GM18861 (cell line): ENCODE measurements at regions not wholly inside any gene's neighbourhood (a gene's known extent, or its start where the extent isn't known, plus 50 kb on each side); places are given as distances from the start of the nearest gene placed in this dataset.
"Not testable (repeated sequence)": the region's sequence is repeated elsewhere in the genome, so short reads cannot be mapped to it uniquely, and the experiment has no call there.

Source experiments
- ATAC-seq: cut with Tn5 transposase; IDR thresholded peaks from one replicate; pipeline ENCODE4 v1.9.1; 2021; ENCODE audit not compliant: unreplicated experiment

- no peak for ATAC-seq
Observed at GRCh38 chr1:219075121-219075879, 98.4 kb upstream of the LYPLAL1 start.

- ATAC-seq = no peak
Observed at GRCh38 chr1:219076326-219076937, 97.2 kb upstream of the LYPLAL1 start.

- ATAC-seq = not testable (repeated sequence)
Observed at GRCh38 chr1:219077767-219078166, 95.9 kb upstream of the LYPLAL1 start.

GRCh38 chr1:219081943-219082925 lies 91.4 kb upstream of the LYPLAL1 start:
- ATAC-seq = no peak

GRCh38 chr1:219083631-219084030 lies 90.0 kb upstream of the LYPLAL1 start:
- ATAC-seq = no peak

- ATAC-seq = no peak
Observed at GRCh38 chr1:219085082-219085481, 88.6 kb upstream of the LYPLAL1 start.

GRCh38 chr1:219085988-219086387 lies 87.7 kb upstream of the LYPLAL1 start:
- ATAC-seq = no peak

- no peak for ATAC-seq
Observed at GRCh38 chr1:219086956-219087469, 86.7 kb upstream of the LYPLAL1 start.

GRCh38 chr1:219088778-219089557 lies 84.7 kb upstream of the LYPLAL1 start:
- peak; percentile 73 for ATAC-seq

- ATAC-seq = peak; percentile 83
Observed at GRCh38 chr1:219090607-219091006, 83.1 kb upstream of the LYPLAL1 start.

GRCh38 chr1:219092206-219092605 lies 81.5 kb upstream of the LYPLAL1 start:
- ATAC-seq = no peak

- ATAC-seq = peak; percentile 71
Observed at GRCh38 chr1:219099307-219099706, 74.4 kb upstream of the LYPLAL1 start.

- no peak for ATAC-seq
Observed at GRCh38 chr1:219100059-219100458, 73.6 kb upstream of the LYPLAL1 start.

GRCh38 chr1:219102466-219102865 lies 71.2 kb upstream of the LYPLAL1 start:
- ATAC-seq = not testable (repeated sequence)

- ATAC-seq = no peak
Observed at GRCh38 chr1:219105893-219106292, 67.8 kb upstream of the LYPLAL1 start.

GRCh38 chr1:219109424-219110018 lies 64.2 kb upstream of the LYPLAL1 start:
- ATAC-seq = no peak

- no peak for ATAC-seq
Observed at GRCh38 chr1:219113261-219113660, 60.4 kb upstream of the LYPLAL1 start.

- no peak for ATAC-seq
Observed at GRCh38 chr1:219114014-219114413, 59.7 kb upstream of the LYPLAL1 start.

- ATAC-seq = no peak
Observed at GRCh38 chr1:219119839-219120238, 53.8 kb upstream of the LYPLAL1 start.
